HEK293 (cell line): ENCODE measurements at regions not wholly inside any gene's neighbourhood (a gene's known extent, or its start where the extent isn't known, plus 50 kb on each side); places are given as distances from the start of the nearest gene placed in this dataset.

Experiments
- CTCF ChIA-PET: fragments of 350-600 bp; formaldehyde crosslinking; extraction: SDS; loops from one replicate; lab custom pipeline; 2021; ENCODE audit warnings: antibody characterized with exemption; lab: Yijun Ruan, JAX
- POLR2A ChIA-PET: fragments of 300-600 bp; formaldehyde crosslinking; extraction: SDS; loops from one replicate; lab custom pipeline; 2020; ENCODE audit warnings: antibody characterized with exemption, inconsistent platforms; lab: Yijun Ruan, JAX
- H3K27ac ChIP-seq: fragments of 200-500 bp; sonication (Bioruptor generic); 2 replicates; pipeline ENCODE4 v1.5.1; 2014; ENCODE audit warnings: low read depth, low read length, control low read depth, inconsistent platforms; ENCODE audit errors: extremely low read depth
- H3K36me3 ChIP-seq, 2 experiments: fragments of 200-500 bp in 1 of 2; sonication (Bioruptor generic) in 1 of 2; 1 replicate in 1 of 2; 2 replicates in 1 of 2; pipeline ENCODE4 v1.5.1; 2014 to 2017; ENCODE audit warnings: inconsistent platforms in 2 of 2, low read length in 2 of 2; ENCODE audit not compliant: control insufficient read depth in 2 of 2, insufficient read depth in 1 of 2
- H3K4me1 ChIP-seq: fragments of 200-500 bp; sonication (Bioruptor generic); 2 replicates; pipeline ENCODE4 v1.5.1; 2014; ENCODE audit warnings: mild to moderate bottlenecking, low read length, inconsistent platforms; ENCODE audit not compliant: control insufficient read depth, insufficient read depth
- H3K4me3 ChIP-seq: 2 replicates; pipeline ENCODE4 v1.5.1; 2011; ENCODE audit warnings: low read depth, mild to moderate bottlenecking, control low read depth, low read length, moderate library complexity
- H3K9me3 ChIP-seq: fragments of 200-500 bp; sonication (Bioruptor generic); 2 replicates; pipeline ENCODE4 v1.5.1; 2014; ENCODE audit warnings: low read depth, low read length, inconsistent platforms; ENCODE audit not compliant: control insufficient read depth, insufficient read depth
- BCL11A ChIP-seq: fragments of 450-650 bp; formaldehyde crosslinking; IDR thresholded peaks from 2 replicates; pipeline ENCODE4 v1.5.1; 2016; ENCODE audit warnings: low read depth, missing biosample characterization, missing genetic modification characterization
- GFI1B ChIP-seq: fragments of 450-650 bp; formaldehyde crosslinking; IDR thresholded peaks from 2 replicates; pipeline ENCODE4 v1.5.1; 2016; ENCODE audit warnings: missing biosample characterization, missing genetic modification characterization
- HOXD13 ChIP-seq: sonication (generic); formaldehyde crosslinking; IDR thresholded peaks from 2 replicates; pipeline ENCODE4 v1.8.0; 2022; ENCODE audit warnings: missing genetic modification reagents, borderline replicate concordance
- SETDB1 ChIP-seq: IDR thresholded peaks from one replicate; pipeline ENCODE4 v1.6.1; 2017; ENCODE audit warnings: mild to moderate bottlenecking, low read length, moderate library complexity, mixed read lengths; ENCODE audit not compliant: insufficient read length
- TRIM28 ChIP-seq: IDR thresholded peaks from 2 replicates; pipeline ENCODE4 v1.6.1; 2011; ENCODE audit warnings: low read length, control low read depth, borderline replicate concordance
- YY1 ChIP-seq: fragments of 450-650 bp; formaldehyde crosslinking; IDR thresholded peaks from 2 replicates; pipeline ENCODE4 v1.5.1; 2018; ENCODE audit warnings: missing biosample characterization, missing genetic modification characterization
- ZEB2 ChIP-seq: fragments of 450-650 bp; formaldehyde crosslinking; IDR thresholded peaks from 2 replicates; pipeline ENCODE4 v1.5.1; 2016; ENCODE audit warnings: missing biosample characterization, missing genetic modification characterization
- ZFHX2 ChIP-seq: fragments of 450-650 bp; formaldehyde crosslinking; conservative IDR thresholded peaks from 2 replicates; pipeline ENCODE4 v1.5.1; 2016; ENCODE audit warnings: missing biosample characterization, missing genetic modification characterization
- ZNF132 ChIP-seq: fragments of 450-650 bp; formaldehyde crosslinking; IDR thresholded peaks from 2 replicates; pipeline ENCODE4 v1.5.1; 2017; ENCODE audit warnings: missing biosample characterization, missing genetic modification characterization, borderline replicate concordance
- ZNF138 ChIP-seq: fragments of 450-650 bp; formaldehyde crosslinking; IDR thresholded peaks from 2 replicates; pipeline ENCODE4 v1.5.1; 2016; ENCODE audit warnings: missing biosample characterization, missing genetic modification characterization, borderline replicate concordance
- ZNF169 ChIP-seq: fragments of 450-650 bp; formaldehyde crosslinking; IDR thresholded peaks from 2 replicates; pipeline ENCODE4 v1.5.1; 2016; ENCODE audit warnings: missing biosample characterization, missing genetic modification characterization
- ZNF292 ChIP-seq: fragments of 450-650 bp; formaldehyde crosslinking; IDR thresholded peaks from 2 replicates; pipeline ENCODE4 v1.5.1; 2016; ENCODE audit warnings: low read depth, missing biosample characterization, missing genetic modification characterization, borderline replicate concordance
- ZNF433 ChIP-seq: fragments of 450-650 bp; formaldehyde crosslinking; IDR thresholded peaks from 2 replicates; pipeline ENCODE4 v1.5.1; 2016; ENCODE audit warnings: missing biosample characterization, missing genetic modification characterization, low read depth
- ZNF510 ChIP-seq: fragments of 450-650 bp; formaldehyde crosslinking; IDR thresholded peaks from 2 replicates; pipeline ENCODE4 v1.5.1; 2018; ENCODE audit warnings: mild to moderate bottlenecking, missing genetic modification characterization, missing biosample characterization; ENCODE audit not compliant: insufficient replicate concordance
- ZNF544 ChIP-seq: fragments of 450-650 bp; formaldehyde crosslinking; IDR thresholded peaks from 2 replicates; pipeline ENCODE4 v1.5.0; 2017; ENCODE audit warnings: missing biosample characterization, missing genetic modification characterization
- ZNF585B ChIP-seq: fragments of 450-650 bp; formaldehyde crosslinking; IDR thresholded peaks from 2 replicates; pipeline ENCODE4 v1.5.1; 2016; ENCODE audit warnings: missing biosample characterization, missing genetic modification characterization
- ZNF596 ChIP-seq: fragments of 450-650 bp; IDR thresholded peaks from 2 replicates; pipeline ENCODE4 v1.5.0; 2018; ENCODE audit warnings: missing biosample characterization, mild to moderate bottlenecking, missing genetic modification characterization, moderate library complexity
- ZNF747 ChIP-seq: fragments of 450-650 bp; formaldehyde crosslinking; IDR thresholded peaks from 2 replicates; pipeline ENCODE4 v1.5.1; 2016; ENCODE audit warnings: missing biosample characterization, missing genetic modification characterization
- ZNF776 ChIP-seq: fragments of 450-650 bp; formaldehyde crosslinking; IDR thresholded peaks from 2 replicates; pipeline ENCODE4 v1.5.0; 2017; ENCODE audit warnings: missing biosample characterization, missing genetic modification characterization, borderline replicate concordance
- ZSCAN30 ChIP-seq: fragments of 450-650 bp; IDR thresholded peaks from 2 replicates; pipeline ENCODE4 v1.5.1; 2018; ENCODE audit warnings: missing biosample characterization, mild to moderate bottlenecking, missing genetic modification characterization, moderate library complexity
- TF ChIP-seq, protein P1 (sequence below): fragments of 450-650 bp; formaldehyde crosslinking; IDR thresholded peaks from 2 replicates; pipeline ENCODE4 v1.5.1; 2016; ENCODE audit warnings: missing biosample characterization, missing genetic modification characterization
- TF ChIP-seq, protein P2 (sequence below): fragments of 450-650 bp; formaldehyde crosslinking; conservative IDR thresholded peaks from 2 replicates; pipeline ENCODE4 v1.5.1; 2016; ENCODE audit warnings: low read depth, missing biosample characterization, missing genetic modification characterization

DNA sequence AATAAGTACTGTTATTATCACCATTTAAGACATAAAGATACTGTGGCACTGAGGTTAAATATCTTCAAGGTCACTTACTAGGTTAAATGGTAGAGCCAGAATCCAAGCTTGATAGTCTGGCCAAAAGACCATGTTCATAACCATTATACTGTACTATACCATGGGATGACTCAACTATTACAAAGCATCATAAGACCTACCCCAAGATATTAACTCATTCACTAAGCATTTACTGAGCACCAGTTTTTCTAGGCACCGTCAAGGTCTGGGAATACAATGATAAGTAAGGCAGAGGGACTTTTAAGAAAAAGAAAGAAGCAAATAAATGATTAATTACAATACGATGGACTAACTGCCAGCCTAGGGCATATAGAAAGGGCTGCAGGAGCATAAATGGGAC lies 95.5 kb upstream of the KCTD8 start:
- Histone ChIP-seq H3K27ac (no peak overlapping the region), H3K9me3 (no peaks in the 10 kb centered on the region), H3K4me1 (no peaks in the 10 kb centered on the region), H3K36me3 (no peaks in the 10 kb centered on the region), H3K4me3 (no peak overlapping the region)
- CTCF ChIA-PET, result no interaction called here
- TF ChIP-seq ZNF585B (tag by site-specific recombination) (no peak), ZNF776 (tag by site-specific recombination) (no peak), GFI1B (tag by site-specific recombination) (no peak)
- POLR2A ChIA-PET, result no interaction called here

DNA sequence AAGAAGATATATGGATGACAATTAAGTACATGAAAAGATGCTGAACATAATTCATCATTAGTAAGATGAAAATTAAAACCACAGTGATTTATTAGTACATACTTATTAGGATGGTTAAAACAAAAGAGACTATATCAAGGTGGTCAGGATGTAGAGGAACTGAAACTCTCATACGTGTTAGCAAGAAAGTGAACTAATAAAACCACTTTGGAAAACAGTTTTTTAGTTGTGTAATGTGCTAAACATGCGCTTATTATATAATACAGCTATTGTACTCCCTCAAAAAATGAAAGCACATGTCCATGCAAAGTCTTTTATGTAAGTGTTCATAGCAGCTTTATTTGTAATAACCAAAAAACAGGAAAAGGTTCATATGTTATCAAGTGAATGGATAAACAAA lies 89.9 kb upstream of the KCTD8 start:
- POLR2A ChIA-PET, result no interaction called here
- CTCF ChIA-PET, result no interaction called here
- Histone ChIP-seq H3K36me3 (no peaks in the 10 kb centered on the region), H3K4me1 (no peaks in the 10 kb centered on the region), H3K27ac (no peak overlapping the region), H3K9me3 (no peaks in the 10 kb centered on the region), H3K4me3 (no peak overlapping the region)
- no peak for TF ChIP-seq ZNF132 (tag by site-specific recombination)
- TF ChIP-seq ZNF138 (tag by site-specific recombination), result no peak
- no peak for TF ChIP-seq ZNF510 (tag by site-specific recombination)
- TF ChIP-seq BCL11A (tag by site-specific recombination), result no peak
- no peak for TF ChIP-seq TRIM28
- TF ChIP-seq YY1, result no peak
- TF ChIP-seq ZSCAN30 (tag by site-specific recombination), result no peak

DNA sequence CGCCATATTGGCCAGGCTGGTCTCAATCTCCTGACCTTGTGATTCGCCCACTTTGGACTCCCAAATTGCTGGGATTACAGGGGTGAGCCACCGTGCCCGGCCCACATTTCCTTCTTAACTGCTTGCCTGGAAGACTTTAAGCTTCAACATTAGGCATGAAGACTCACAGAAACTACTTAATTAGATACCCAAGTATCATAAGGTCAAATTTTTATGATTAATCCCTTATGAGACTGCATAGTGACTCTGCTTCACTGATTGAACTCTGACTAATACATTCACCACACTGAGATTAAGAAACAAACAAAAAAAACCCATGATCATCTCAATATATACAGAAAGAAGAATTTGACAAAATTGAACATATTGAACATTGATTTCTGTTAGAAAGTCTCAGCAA lies 87.4 kb upstream of the KCTD8 start:
- Histone ChIP-seq H3K4me1 (no peaks in the 10 kb centered on the region), H3K27ac (no peak overlapping the region), H3K4me3 (no peak overlapping the region), H3K9me3 (no peaks in the 10 kb centered on the region), H3K36me3 (no peaks in the 10 kb centered on the region)
- no peak for TF ChIP-seq ZEB2
- TF ChIP-seq HOXD13, result no peak
- no peak for TF ChIP-seq ZSCAN30 (tag by site-specific recombination)
- POLR2A ChIA-PET, result no interaction called here
- CTCF ChIA-PET, result no interaction called here

DNA sequence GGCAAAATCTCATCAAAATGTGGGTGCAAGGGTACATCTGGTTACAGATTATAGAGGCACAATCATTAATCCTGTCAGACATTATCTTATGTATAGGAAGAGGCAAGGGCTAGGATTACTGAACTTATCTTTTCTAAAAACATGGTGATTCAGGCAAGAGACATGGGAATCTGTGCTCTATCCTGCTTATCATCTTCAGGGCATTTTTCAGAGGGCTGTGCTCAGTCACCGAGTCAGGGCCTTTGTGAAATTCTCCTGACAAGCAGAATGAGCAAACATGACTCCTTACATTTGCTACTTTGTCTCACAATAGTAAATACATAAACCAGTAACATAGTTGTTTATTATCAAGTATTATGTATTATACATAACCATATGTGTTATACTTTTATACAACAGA lies 84.2 kb upstream of the KCTD8 start:
- H3K9me3 ChIP-seq, result no peaks in the 10 kb centered on the region
- ChIA-PET CTCF (no interaction called here), POLR2A (no interaction called here)
- no peak overlapping the region for H3K27ac ChIP-seq
- H3K36me3 ChIP-seq, result no peaks in the 10 kb centered on the region
- TF ChIP-seq ZNF747 (tag by site-specific recombination) (no peak), ZNF169 (tag by site-specific recombination) (no peak), ZFHX2 (tag by site-specific recombination) (no peak), ZNF596 (tag by site-specific recombination) (no peak), ZNF433 (tag by site-specific recombination) (no peak), SETDB1 (no peak), ZNF544 (no peak), ZNF292 (tag by site-specific recombination) (no peak)
- TF ChIP-seq, protein P1, sequence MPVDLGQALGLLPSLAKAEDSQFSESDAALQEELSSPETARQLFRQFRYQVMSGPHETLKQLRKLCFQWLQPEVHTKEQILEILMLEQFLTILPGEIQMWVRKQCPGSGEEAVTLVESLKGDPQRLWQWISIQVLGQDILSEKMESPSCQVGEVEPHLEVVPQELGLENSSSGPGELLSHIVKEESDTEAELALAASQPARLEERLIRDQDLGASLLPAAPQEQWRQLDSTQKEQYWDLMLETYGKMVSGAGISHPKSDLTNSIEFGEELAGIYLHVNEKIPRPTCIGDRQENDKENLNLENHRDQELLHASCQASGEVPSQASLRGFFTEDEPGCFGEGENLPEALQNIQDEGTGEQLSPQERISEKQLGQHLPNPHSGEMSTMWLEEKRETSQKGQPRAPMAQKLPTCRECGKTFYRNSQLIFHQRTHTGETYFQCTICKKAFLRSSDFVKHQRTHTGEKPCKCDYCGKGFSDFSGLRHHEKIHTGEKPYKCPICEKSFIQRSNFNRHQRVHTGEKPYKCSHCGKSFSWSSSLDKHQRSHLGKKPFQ (tag by site-specific recombination), result no peak
- TF ChIP-seq, protein P2, sequence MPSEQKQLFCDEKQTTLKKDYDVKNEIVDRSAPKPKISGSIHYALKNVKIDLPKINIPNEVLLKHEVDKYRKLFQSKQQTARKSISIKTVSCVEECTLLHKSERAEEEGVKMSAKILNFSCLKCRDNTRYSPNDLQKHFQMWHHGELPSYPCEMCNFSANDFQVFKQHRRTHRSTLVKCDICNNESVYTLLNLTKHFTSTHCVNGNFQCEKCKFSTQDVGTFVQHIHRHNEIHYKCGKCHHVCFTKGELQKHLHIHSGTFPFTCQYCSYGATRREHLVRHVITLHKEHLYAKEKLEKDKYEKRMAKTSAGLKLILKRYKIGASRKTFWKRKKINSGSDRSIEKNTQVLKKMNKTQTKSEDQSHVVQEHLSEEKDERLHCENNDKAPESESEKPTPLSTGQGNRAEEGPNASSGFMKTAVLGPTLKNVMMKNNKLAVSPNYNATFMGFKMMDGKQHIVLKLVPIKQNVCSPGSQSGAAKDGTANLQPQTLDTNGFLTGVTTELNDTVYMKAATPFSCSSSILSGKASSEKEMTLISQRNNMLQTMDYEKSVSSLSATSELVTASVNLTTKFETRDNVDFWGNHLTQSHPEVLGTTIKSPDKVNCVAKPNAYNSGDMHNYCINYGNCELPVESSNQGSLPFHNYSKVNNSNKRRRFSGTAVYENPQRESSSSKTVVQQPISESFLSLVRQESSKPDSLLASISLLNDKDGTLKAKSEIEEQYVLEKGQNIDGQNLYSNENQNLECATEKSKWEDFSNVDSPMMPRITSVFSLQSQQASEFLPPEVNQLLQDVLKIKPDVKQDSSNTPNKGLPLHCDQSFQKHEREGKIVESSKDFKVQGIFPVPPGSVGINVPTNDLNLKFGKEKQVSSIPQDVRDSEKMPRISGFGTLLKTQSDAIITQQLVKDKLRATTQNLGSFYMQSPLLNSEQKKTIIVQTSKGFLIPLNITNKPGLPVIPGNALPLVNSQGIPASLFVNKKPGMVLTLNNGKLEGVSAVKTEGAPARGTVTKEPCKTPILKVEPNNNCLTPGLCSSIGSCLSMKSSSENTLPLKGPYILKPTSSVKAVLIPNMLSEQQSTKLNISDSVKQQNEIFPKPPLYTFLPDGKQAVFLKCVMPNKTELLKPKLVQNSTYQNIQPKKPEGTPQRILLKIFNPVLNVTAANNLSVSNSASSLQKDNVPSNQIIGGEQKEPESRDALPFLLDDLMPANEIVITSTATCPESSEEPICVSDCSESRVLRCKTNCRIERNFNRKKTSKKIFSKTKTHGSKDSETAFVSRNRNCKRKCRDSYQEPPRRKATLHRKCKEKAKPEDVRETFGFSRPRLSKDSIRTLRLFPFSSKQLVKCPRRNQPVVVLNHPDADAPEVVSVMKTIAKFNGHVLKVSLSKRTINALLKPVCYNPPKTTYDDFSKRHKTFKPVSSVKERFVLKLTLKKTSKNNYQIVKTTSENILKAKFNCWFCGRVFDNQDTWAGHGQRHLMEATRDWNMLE (tag by site-specific recombination), result no peak
- H3K4me1 ChIP-seq, result no peaks in the 10 kb centered on the region
- no peak overlapping the region for H3K4me3 ChIP-seq
